NCI-H774 (cell line): ENCODE measurements at regions not wholly inside any gene's neighbourhood (a gene's known extent, or its start where the extent isn't known, plus 50 kb on each side); places are given as distances from the start of the nearest gene placed in this dataset.

ENCODE experiments used
- DNase-seq: peaks from one replicate; lab custom pipeline; 2025; lab: John Stamatoyannopoulos, UW

- no peak for DNase-seq
Measured at GRCh38 chr2:41847744-41848441, 199.9 kb upstream of the PKDCC start.

GRCh38 chr2:41851554-41851953, 196.3 kb upstream of the PKDCC start:
- no peak for DNase-seq

GRCh38 chr2:41853427-41854191, 194.2 kb upstream of the PKDCC start:
- DNase-seq: peak; percentile 27

- DNase-seq: no peak
Measured at GRCh38 chr2:41854227-41854626, 193.6 kb upstream of the PKDCC start.

- no peak for DNase-seq
Measured at GRCh38 chr2:41856946-41857345, 190.9 kb upstream of the PKDCC start.

GRCh38 chr2:41859615-41860514, 188.0 kb upstream of the PKDCC start:
- DNase-seq: no peak

- DNase-seq: no peak
Measured at GRCh38 chr2:41863062-41863461, 184.8 kb upstream of the PKDCC start.

- DNase-seq: no peak
Measured at GRCh38 chr2:41865263-41865662, 182.6 kb upstream of the PKDCC start.

- DNase-seq: no peak
Measured at GRCh38 chr2:41867553-41867952, 180.3 kb upstream of the PKDCC start.

GRCh38 chr2:41869542-41870264, 178.1 kb upstream of the PKDCC start:
- peak; percentile 37 for DNase-seq

GRCh38 chr2:41870265-41870585, 177.6 kb upstream of the PKDCC start:
- DNase-seq: no peak

GRCh38 chr2:41871080-41871479, 176.7 kb upstream of the PKDCC start:
- DNase-seq: no peak

- DNase-seq: no peak
Measured at GRCh38 chr2:41872646-41873045, 175.2 kb upstream of the PKDCC start.

- peak; percentile 20 for DNase-seq
Measured at GRCh38 chr2:41873102-41874031, 174.5 kb upstream of the PKDCC start.

GRCh38 chr2:41877114-41877678, 170.6 kb upstream of the PKDCC start:
- DNase-seq: no peak

GRCh38 chr2:41878056-41878455, 169.8 kb upstream of the PKDCC start:
- DNase-seq: no peak

- no peak for DNase-seq
Measured at GRCh38 chr2:41878716-41879234, 169.0 kb upstream of the PKDCC start.

GRCh38 chr2:41879235-41879916, 168.4 kb upstream of the PKDCC start:
- peak; percentile 73 for DNase-seq

- no peak for DNase-seq
Measured at GRCh38 chr2:41880561-41881243, 167.1 kb upstream of the PKDCC start.
